ENCODE measurements at regions not wholly inside any gene's neighbourhood (a gene's known extent, or its start where the extent isn't known, plus 50 kb on each side); places are given as distances from the start of the nearest gene placed in this dataset.
A peak's percentile ranks its signal among the peaks of the same experiment; 100 is the strongest.

DNA sequence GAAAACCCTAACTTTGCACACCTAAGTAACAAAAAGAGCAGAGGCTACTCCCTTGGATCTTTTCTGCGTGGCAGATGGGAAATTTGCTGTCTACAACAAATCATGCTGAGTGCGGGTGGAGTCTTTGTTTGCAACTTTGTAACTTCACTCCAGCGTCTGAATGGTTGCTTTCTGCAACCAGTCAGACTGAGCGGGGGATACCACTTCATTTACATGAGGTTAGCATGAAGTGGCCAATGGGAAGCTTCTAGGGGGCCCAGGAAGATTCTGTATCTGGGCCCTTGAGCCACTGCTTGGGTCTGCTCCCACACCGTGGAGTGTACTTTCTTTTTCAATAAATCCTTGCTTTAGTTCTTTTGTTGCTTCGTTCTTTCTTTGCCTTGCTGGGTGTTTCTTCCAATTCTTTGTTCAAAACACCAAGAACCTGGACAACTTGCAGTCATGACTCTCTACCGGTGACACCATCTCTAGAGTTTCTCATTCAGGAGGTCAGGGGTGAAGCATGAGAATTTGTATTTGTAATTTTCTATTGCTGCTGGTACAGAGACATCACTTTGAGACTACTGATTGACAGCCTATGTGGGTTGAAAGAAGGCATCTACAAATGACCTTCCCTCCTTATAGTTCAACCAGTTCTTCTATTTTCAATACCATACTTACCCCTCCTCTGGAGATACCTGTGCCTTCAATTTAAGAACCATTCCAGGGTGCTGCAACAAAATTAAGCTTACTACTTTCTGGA, 55.8 kb upstream of the RC3H1 start:
- TF ChIP-seq ZNF707 (tag by site-specific recombination; IDR thresholded peaks at IDR 0.05): no peak
- no peak for TF ChIP-seq SALL2 (tag by site-specific recombination; IDR thresholded peaks at IDR 0.05; ENCODE audit: borderline replicate concordance)
- TF ChIP-seq ZFP3 (tag by site-specific recombination; IDR thresholded peaks at IDR 0.05; ENCODE audit: low read depth): no peak
- TF ChIP-seq, protein P1, sequence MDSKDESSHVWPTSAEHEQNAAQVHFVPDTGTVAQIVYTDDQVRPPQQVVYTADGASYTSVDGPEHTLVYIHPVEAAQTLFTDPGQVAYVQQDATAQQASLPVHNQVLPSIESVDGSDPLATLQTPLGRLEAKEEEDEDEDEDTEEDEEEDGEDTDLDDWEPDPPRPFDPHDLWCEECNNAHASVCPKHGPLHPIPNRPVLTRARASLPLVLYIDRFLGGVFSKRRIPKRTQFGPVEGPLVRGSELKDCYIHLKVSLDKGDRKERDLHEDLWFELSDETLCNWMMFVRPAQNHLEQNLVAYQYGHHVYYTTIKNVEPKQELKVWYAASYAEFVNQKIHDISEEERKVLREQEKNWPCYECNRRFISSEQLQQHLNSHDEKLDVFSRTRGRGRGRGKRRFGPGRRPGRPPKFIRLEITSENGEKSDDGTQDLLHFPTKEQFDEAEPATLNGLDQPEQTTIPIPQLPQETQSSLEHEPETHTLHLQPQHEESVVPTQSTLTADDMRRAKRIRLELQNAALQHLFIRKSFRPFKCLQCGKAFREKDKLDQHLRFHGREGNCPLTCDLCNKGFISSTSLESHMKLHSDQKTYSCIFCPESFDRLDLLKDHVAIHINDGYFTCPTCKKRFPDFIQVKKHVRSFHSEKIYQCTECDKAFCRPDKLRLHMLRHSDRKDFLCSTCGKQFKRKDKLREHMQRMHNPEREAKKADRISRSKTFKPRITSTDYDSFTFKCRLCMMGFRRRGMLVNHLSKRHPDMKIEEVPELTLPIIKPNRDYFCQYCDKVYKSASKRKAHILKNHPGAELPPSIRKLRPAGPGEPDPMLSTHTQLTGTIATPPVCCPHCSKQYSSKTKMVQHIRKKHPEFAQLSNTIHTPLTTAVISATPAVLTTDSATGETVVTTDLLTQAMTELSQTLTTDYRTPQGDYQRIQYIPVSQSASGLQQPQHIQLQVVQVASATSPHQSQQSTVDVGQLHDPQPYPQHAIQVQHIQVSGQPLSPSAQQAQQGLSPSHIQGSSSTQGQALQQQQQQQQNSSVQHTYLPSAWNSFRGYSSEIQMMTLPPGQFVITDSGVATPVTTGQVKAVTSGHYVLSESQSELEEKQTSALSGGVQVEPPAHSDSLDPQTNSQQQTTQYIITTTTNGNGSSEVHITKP (tag by site-specific recombination; IDR thresholded peaks at IDR 0.05): peak; percentile 47; the same call in 1 of the 2 replicates
- TF ChIP-seq, protein P2, sequence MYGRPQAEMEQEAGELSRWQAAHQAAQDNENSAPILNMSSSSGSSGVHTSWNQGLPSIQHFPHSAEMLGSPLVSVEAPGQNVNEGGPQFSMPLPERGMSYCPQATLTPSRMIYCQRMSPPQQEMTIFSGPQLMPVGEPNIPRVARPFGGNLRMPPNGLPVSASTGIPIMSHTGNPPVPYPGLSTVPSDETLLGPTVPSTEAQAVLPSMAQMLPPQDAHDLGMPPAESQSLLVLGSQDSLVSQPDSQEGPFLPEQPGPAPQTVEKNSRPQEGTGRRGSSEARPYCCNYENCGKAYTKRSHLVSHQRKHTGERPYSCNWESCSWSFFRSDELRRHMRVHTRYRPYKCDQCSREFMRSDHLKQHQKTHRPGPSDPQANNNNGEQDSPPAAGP (tag by site-specific recombination; IDR thresholded peaks at IDR 0.05): no peak
- ChIA-PET POLR2A (no interaction called here), CTCF (no interaction called here)
- Histone ChIP-seq H3K27ac (ENCODE audit: extremely low read depth, low read depth, low read length) (no peak overlapping the region), H3K9me3 (ENCODE audit: control insufficient read depth, insufficient read depth, low read depth, low read length) (no peaks in the 10 kb centered on the region), H3K4me3 (ENCODE audit: low read depth, low read length) (no peak overlapping the region), H3K4me1 (ENCODE audit: control insufficient read depth, insufficient read depth, low read length) (no peaks in the 10 kb centered on the region), H3K36me3 (ENCODE audit: control insufficient read depth in 2 of 2, insufficient read depth in 1 of 2, low read length in 2 of 2) (no peaks in the 10 kb centered on the region)

DNA sequence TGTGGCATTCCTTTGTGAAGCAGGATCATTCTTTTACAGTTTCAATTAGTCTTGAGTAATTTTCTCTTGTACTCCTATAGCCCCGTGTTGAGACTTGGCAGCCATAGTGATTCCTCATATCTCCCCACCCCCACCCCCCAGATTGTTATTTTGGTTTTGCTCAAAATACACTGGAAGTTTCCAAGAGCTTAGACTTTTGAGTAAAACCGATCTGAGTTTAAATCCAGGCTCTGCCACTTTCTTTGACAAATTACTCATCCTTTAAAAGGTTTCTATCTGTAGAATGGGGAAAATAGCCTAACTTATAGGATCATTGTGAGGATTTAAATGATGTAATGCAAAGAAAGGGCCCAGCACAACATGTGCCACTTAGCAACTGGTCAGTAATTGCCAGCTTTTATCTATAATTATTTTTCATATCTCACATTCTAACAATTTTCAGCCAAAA, 53.1 kb upstream of the RC3H1 start:
- Histone ChIP-seq H3K9me3 (ENCODE audit: control insufficient read depth, insufficient read depth, low read depth, low read length) (no peaks in the 10 kb centered on the region), H3K4me1 (ENCODE audit: control insufficient read depth, insufficient read depth, low read length) (no peaks in the 10 kb centered on the region), H3K36me3 (ENCODE audit: control insufficient read depth in 2 of 2, insufficient read depth in 1 of 2, low read length in 2 of 2) (no peaks in the 10 kb centered on the region), H3K27ac (ENCODE audit: extremely low read depth, low read depth, low read length) (no peak overlapping the region), H3K4me3 (ENCODE audit: low read depth, low read length) (no peak overlapping the region)
- TF ChIP-seq, protein P3, sequence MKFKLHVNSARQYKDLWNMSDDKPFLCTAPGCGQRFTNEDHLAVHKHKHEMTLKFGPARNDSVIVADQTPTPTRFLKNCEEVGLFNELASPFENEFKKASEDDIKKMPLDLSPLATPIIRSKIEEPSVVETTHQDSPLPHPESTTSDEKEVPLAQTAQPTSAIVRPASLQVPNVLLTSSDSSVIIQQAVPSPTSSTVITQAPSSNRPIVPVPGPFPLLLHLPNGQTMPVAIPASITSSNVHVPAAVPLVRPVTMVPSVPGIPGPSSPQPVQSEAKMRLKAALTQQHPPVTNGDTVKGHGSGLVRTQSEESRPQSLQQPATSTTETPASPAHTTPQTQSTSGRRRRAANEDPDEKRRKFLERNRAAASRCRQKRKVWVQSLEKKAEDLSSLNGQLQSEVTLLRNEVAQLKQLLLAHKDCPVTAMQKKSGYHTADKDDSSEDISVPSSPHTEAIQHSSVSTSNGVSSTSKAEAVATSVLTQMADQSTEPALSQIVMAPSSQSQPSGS (tag by site-specific recombination; IDR thresholded peaks at IDR 0.05; ENCODE audit: low read depth): peak; percentile 60
- TF ChIP-seq ZNF433 (tag by site-specific recombination; IDR thresholded peaks at IDR 0.05; ENCODE audit: low read depth) (no peak), ZNF335 (tag by site-specific recombination; conservative IDR thresholded peaks at IDR 0.05) (0 out of 2 replicates have a peak, but pooled peaks have one; percentile 20)
- TF ChIP-seq, protein P4, sequence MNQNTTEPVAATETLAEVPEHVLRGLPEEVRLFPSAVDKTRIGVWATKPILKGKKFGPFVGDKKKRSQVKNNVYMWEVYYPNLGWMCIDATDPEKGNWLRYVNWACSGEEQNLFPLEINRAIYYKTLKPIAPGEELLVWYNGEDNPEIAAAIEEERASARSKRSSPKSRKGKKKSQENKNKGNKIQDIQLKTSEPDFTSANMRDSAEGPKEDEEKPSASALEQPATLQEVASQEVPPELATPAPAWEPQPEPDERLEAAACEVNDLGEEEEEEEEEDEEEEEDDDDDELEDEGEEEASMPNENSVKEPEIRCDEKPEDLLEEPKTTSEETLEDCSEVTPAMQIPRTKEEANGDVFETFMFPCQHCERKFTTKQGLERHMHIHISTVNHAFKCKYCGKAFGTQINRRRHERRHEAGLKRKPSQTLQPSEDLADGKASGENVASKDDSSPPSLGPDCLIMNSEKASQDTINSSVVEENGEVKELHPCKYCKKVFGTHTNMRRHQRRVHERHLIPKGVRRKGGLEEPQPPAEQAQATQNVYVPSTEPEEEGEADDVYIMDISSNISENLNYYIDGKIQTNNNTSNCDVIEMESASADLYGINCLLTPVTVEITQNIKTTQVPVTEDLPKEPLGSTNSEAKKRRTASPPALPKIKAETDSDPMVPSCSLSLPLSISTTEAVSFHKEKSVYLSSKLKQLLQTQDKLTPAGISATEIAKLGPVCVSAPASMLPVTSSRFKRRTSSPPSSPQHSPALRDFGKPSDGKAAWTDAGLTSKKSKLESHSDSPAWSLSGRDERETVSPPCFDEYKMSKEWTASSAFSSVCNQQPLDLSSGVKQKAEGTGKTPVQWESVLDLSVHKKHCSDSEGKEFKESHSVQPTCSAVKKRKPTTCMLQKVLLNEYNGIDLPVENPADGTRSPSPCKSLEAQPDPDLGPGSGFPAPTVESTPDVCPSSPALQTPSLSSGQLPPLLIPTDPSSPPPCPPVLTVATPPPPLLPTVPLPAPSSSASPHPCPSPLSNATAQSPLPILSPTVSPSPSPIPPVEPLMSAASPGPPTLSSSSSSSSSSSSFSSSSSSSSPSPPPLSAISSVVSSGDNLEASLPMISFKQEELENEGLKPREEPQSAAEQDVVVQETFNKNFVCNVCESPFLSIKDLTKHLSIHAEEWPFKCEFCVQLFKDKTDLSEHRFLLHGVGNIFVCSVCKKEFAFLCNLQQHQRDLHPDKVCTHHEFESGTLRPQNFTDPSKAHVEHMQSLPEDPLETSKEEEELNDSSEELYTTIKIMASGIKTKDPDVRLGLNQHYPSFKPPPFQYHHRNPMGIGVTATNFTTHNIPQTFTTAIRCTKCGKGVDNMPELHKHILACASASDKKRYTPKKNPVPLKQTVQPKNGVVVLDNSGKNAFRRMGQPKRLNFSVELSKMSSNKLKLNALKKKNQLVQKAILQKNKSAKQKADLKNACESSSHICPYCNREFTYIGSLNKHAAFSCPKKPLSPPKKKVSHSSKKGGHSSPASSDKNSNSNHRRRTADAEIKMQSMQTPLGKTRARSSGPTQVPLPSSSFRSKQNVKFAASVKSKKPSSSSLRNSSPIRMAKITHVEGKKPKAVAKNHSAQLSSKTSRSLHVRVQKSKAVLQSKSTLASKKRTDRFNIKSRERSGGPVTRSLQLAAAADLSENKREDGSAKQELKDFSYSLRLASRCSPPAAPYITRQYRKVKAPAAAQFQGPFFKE (tag by site-specific recombination; IDR thresholded peaks at IDR 0.05; ENCODE audit: borderline replicate concordance): no peak
- TF ChIP-seq, protein P1 (tag by site-specific recombination; IDR thresholded peaks at IDR 0.05): peak; percentile 70
- ChIA-PET POLR2A (no interaction called here), CTCF (interaction anchor here (0.7 kb wide), 1 partner anchor 138 kb away, joined by 3 read pairs; no protein-coding TSS in a partner anchor)

Measured in HEK293 (cell line).